ENCODE measurements at regions not wholly inside any gene's neighbourhood (a gene's known extent, or its start where the extent isn't known, plus 50 kb on each side); places are given as distances from the start of the nearest gene placed in this dataset.
"Not testable (repeated sequence)": the region's sequence is repeated elsewhere in the genome, so short reads cannot be mapped to it uniquely, and the experiment has no call there.

DNA sequence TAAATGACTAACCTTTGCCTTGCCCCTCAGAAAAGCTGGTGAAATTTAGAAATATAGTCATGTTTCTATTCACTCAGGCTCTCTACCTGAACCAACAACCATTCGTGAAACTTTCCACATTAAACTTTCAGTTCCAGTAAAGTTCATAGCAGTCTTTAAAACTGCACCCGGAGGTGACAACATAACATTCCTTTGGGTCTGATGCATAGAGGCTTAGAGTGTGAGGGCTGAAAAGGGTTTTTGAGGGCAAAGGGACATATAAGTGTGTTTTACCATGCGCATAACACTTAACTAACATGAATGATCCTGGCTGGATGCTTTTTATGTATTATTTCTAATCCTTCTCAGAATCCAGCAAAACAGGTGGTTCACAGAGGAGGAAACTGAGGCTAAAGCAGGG lies 471.7 kb upstream of the MCTP2 start:
- DNase-seq (ENCODE audit: low read depth in 3 of 3, low spot score in 2 of 3), result no peak

DNA sequence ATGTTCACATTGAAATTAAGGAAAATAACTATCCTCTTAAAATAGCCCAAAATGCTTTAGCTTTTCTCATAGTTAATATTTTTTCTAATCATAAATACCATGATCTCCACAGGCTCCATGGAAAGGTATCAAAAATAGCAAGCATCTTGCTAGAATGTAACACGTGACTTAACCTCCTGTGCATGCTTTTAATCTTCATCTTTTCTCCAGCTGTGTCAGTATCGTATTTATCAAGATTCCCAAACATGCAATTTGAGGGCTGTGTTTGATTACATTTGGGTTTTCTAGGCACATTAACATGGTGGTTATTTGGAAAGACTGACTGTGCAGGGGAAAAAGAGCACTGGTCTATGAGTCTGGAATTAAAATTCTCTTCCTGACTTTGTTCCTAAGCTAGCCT lies 472.5 kb upstream of the MCTP2 start:
- no peak for DNase-seq (ENCODE audit: low read depth in 3 of 3, low spot score in 2 of 3)

DNA sequence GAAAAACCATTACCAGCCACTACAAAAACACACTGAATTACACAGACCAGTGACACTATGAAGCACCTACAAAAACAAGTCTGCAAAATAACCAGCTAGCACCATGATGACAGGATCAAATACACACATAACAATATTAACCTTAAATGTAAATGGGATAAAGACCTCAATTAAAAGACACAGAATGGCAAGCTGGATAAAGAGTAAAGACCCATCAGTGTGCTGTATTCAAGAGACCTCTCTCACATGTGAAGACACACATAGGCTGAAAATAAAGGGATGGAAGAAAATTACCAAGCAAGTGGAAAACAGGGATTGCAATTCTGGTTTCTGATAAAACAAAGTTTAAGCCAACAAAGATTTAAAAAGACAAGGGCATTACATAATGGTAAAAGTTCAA lies 482.7 kb upstream of the MCTP2 start:
- no peak for DNase-seq (ENCODE audit: low read depth in 3 of 3, low spot score in 2 of 3)

DNA sequence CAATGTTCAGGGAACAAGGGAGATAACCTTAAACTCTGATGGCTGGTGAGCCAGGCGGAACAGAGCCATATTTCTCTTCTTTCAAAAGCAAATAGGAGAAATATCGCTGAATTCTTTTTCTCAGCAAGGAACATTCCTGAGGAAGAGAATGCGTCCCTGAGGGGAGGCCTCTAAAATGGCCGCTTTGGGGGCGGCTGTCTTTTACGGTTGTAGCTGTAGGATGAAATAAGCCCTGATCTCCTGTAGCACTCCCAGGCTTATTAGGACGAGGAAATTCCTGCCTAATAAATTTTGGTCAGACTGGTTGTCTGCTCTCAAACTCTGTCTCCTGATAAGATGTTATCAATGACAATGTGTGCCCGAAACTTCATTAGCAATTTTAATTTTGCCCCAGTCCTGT lies 496.4 kb upstream of the MCTP2 start:
- DNase-seq (ENCODE audit: low read depth in 3 of 3, low spot score in 2 of 3), result not testable (repeated sequence)

DNA sequence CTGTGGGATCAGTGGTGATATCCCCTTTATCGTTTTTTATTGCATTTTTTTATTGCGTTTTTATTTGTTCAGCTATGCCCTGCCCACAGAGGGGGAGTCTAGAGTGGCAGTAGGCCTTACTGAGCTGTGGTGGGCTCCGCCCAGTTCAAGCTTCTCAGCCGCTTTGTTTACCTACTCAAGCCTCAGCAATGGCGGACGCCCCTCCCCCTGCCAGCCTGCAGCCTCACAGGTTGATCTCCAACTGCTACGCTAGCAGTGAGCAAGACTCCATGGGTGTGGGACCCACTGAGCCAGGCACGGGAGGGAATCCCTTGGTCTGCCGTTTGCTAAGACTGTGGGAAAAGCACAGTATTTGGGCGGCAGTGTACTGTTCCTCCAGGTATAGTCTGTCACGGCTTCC lies 500.6 kb upstream of the MCTP2 start:
- no peak for DNase-seq (ENCODE audit: low read depth in 3 of 3, low spot score in 2 of 3)

DNA sequence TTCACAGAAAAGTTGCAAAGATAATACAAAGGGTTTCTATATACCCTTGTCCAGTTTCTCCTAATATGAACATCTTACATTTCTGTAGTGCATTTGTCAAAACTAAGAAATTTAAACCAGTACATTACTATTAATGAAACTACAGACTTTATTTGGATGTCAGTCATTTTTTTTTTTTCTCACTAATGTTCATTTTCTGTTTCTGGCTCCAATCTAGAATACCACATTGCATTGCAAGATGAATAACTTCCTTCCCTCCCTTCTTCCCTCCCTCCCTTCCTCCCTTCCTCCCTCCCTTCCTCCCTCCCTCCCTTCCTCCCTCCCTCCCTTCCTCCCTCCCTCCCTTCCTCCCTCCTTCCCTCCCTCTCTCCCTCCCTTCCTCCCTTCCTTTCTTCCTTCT lies 509.2 kb upstream of the MCTP2 start:
- no peak for DNase-seq (ENCODE audit: low read depth in 3 of 3, low spot score in 2 of 3)

DNA sequence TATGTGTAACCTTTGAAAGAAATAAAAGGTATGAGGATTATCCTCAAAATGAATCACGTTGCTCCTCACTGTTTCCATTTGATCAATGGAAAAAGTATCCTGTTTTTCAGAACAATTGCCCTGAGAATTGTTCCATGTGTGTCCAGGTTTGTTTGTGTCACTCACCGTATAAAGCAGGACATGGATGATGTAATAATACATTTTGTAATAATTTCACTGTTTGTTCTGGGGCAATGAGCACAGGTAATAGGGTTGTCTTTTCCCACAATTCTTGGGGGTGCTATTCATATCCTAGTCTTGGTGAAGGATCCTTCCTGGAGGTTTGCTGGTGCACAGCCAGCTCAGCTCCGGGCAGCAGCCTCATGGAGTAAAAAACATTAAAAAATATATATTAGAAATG lies 510.8 kb upstream of the MCTP2 start:
- DNase-seq (ENCODE audit: low read depth in 3 of 3, low spot score in 2 of 3), result no peak

DNA sequence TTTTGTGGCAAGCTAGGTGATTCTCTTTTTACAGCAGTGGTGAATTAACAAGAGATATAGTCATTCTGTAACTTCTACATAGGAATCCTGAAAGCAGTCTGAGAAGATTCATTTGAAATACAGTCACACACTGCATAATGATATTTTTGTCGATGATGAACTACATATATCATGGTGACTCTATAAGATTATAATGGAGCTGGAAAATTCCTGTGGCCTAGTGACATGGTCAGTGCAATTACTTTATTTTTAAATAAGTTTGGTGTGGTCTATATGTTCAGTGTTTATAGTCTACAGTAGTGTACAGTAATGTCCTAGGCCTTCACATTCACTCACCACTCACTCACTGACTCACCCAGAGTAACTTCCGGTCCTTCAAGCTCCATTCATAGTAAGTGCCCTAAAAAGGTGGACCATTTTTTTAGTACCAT lies 511.4 kb upstream of the MCTP2 start:
- DNase-seq (ENCODE audit: low read depth in 3 of 3, low spot score in 2 of 3), result no peak

DNA sequence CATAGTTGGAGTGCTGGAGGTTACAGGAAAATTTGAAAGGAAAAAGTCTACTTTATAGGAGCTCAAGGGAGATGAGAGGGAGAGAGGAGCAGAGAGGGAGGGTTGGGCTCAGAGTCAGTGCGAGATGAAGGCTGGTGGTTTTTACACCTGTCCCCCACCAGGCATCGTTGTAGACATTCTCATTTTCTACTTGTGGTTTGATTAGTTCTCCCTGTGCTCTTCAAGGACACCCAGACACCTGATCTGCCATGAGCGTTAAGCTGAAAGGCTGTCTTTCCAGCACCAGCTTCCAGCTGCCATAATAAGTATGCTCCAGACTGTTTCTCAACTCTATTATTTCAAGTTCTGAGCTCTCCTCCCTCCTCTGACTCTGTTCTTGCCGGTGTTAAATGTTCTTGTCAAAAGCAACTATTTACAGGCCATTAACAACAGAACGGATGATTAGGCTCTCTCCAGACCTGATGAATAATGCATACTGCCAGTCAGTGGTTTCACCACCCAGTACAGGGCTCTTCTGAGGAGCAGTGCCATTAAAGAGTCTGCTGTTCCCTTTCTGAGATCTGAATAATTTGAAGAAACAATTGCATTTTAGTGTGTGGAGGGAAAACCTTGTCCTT lies 514.6 kb upstream of the MCTP2 start:
- DNase-seq (ENCODE audit: low read depth in 3 of 3, low spot score in 2 of 3), result peak in 1 of 3 donors; percentile 35

DNA sequence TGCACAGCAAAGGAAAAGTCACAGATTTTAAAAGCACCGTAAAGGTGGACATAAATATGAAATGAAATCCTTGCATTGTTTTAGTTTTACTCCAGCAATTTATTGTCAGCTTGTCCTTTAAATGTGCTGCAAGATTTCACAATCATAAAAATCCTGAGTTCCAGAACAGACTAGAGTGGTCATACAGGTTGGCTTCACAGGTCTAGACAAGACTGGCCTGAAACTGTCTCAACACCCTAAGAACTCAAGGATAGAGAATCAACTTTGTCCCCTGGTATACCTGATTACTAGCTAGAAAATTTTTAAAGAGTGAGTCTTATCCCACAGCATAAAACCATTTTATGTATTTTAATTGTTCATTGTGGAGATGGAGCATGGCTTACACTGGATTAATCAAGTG lies 521.7 kb upstream of the MCTP2 start:
- DNase-seq (ENCODE audit: low read depth in 3 of 3, low spot score in 2 of 3), result no peak

DNA sequence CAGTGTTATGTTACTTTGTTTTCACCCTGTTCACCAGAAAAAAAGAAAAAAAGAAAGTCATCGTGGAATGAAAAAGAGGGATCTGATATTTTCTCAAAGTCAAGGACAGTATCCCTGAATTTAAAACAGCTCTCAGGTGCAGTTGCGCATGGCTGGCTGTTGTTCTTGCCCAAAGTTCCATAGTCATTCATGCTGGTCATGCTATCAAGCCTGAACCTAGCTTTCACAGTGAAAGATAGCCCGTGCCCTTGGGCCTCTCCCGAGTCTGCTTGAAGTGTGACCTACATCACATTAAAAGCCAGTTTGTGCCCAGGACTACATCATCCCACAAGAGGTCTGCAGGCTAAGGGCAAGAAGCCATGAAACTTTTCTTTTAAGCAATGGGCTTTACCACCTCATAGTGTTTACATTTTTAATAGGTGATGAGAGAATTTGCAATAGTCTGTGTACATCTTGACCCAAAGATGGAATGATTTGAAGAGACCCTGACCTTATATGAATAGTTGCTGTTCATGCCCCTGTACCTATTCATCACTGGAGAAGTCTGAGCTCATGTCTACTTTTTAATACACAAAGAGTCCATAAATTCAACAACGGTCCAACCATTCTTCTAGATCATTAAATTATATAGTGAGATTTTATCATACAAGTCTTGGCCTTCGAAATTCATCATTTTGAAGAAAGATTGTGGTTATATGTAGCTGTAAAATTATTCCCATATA lies 522.5 kb upstream of the MCTP2 start:
- DNase-seq (ENCODE audit: low read depth in 3 of 3, low spot score in 2 of 3), result peak in 1 of 3 donors; percentile 18

DNA sequence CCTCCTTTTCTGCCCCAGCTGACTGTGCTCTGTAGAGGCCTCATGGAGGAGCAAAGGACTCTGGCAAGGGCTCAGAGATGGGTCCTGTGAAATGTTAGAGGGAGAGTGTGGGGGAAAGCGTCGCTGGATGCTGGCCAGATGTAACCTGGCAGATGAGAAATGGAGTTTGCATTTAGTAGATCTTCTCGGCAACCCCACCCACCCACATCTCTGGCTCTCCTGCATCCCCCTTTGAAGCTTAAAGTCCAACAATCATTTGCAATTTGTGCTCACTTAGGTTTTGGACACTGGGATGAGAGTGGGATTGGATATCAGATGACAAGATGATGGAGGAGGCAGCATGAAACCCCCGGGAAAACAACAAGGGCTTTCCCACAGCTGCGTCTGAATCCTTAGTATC lies 523.6 kb upstream of the MCTP2 start:
- DNase-seq (ENCODE audit: low read depth in 3 of 3, low spot score in 2 of 3), result no peak

DNA sequence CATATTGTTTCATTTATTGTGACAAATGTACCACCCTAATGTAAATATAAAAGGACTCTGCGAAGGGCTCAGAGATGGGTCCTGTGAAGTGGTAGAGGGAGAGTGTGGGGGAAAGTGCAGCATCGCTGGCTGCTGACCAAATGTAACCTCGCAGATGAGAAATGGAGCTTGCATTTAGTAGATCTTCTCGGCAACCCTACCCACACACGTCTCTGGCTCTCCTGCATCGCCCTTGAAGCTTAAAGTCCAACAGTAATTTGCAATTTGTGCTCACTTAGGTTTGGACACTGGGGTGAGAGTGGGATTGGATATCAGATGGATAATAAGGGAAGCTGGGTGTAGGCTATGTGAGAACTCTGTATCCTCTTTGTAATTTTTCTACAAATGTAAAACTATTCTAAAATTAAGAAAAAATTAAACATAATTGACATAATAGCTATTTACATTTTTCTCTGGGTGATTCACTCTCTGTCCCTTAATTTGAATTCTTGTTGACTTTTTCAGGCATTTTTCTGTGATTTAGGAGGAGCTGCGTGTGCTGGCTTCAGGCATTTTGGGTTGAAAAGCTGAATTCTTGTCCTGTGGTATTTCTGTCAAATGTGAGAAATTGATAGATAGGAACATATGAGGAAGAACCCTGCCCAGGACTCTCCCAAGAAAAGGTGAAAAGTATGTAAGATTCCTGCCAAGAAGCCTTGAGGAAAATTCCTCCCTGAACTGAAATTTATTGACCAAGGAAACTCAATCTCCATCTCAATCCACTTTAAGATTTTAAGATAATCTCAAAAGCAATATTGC lies 524.7 kb upstream of the MCTP2 start:
- DNase-seq (ENCODE audit: low read depth in 3 of 3, low spot score in 2 of 3), result no peak

DNA sequence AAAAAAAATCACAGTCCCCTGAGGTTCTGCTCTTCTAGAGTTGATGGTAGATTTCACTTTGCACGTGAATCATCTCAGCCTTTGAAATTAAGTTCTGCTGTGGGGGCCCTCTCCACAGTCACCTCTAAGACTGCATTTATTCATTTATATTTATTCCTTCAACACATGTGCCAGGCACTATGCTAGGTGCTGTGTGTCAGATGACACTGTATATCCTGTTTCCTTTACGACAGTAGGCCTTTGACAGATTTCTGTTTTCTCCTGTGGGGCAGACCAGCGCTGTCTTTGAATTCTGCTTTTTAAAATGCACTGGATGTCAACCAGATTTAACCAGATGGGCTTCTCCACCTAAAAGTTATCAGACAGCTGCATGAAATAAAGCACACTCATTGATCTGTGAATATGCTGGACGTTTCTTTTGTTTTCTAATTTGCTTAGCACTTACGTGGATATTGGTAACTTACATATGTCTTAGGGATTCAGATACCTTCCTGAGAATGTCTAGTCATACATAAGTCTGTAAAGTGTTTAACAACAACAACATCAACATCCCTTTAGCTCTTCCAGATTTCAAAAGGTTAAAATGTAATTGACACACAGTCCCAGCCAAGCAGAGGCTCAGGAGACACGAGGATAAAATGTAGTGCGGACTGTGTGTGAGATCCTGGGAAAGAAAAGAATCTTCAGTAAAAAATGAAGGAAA lies 525.5 kb upstream of the MCTP2 start:
- DNase-seq (ENCODE audit: low read depth in 3 of 3, low spot score in 2 of 3), result no peak

DNA sequence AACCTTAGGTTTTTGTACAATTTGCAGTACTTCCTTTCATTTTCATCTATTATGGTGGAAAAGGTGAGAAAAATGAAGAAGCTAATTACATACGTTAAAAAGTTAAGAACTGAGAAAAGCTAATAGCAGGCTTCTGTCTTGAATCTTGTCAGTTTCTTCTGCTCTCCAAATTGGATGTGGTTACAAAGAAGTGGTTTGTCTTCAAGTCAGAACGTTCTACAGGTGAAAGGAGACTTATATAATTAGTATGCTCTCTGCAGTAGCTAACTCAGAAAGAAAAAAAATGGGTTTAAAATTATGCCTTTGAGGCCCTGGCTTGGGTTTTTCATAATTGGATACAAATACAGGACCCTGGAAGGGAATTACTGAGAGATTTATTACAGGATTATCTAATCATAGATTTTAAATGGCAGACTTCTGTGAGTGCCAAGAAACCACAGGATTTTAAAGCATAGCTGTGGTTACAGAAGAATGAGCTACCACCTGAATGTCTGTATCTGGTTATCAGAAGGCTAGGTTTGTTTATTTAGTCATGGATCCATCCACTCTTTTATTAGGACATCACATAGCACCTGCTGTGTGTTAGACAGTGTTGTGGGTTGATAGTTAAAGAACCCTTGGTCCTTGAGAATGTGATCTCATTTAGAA lies 528.1 kb upstream of the MCTP2 start:
- DNase-seq (ENCODE audit: low read depth in 3 of 3, low spot score in 2 of 3), result no peak

DNA sequence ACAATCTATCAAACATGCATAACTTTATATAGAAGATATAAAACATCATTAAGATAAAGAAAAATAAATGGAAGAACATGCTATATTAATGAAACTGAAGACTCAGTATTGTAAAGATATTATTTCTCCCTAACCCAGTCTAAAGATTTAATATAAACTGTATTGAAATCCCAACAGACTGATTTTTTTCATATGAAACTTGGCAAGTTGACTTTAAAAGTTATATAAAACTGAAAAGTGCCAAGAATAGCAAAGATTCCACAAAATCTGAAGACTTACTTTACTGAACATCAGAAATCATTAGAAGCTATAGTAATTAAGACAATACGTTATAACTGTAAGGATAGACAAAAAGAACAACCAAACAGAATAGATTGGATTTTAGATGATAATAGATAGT lies 531.3 kb upstream of the MCTP2 start:
- no peak for DNase-seq (ENCODE audit: low read depth in 3 of 3, low spot score in 2 of 3)

DNA sequence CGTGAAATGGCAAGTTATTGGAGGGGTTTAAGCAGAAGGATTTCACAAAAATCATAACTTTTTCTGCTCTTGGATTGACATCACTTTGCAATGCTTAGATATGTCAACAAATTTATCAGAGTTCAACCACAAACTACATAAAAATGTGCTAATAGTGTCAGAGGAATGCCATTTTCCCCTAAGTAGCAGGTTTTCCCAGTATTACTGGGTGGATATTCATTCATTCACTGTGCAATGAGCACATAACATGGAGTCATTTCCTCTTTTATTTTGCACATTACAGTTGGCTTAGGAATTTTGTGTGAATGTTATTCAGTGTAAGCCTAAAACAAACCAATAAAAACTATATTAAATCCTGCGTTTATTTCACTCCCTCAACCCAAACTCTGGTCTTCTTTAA lies 537.3 kb upstream of the MCTP2 start:
- no peak for DNase-seq (ENCODE audit: low read depth in 3 of 3, low spot score in 2 of 3)

DNA sequence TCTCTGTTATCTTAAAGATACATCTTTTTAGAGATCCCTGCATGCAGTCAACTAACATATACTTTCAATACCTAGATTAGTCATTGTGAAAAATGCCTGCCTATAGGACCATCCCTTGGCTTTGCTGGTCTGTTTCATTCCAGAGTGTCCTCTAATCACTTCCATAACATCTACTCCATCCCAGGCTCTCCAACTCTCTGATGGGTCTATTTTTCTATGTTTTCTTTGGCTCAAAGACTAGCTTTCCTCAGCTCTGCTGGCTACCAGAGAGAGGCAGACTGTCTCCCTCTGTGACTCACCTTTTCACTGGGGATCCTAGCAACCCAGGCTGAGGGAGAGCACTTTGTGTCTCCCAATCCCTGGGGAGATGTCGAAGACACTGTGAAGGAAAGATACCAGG lies 547.7 kb upstream of the MCTP2 start:
- no peak for DNase-seq (ENCODE audit: low read depth in 3 of 3, low spot score in 2 of 3)

DNA sequence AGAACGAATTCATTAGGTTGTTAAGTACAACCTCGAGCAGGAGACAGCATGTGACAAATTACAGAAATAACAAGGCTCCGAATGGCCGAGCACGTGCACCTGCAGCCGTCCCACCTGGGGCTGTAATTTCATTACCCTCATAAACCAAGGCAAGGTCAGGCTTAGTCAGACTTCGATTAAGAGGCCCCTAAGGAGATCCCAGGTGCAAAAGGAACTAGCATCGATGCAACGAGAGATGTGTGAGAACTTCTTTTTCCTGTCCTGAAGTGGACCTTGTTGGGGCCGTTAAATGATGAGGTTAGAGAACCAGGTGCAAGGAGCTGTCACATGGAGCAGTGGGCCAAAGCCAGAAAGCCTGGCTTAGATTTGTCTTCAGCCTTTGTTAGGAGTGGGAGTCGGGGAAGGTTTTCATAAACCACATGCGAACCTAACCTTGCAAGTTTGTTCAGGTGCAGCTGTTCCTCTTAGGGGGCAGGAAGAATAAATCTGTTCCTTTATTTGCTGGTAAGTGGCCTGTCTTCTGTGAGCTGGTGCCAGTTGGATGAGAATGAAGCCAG lies 559.9 kb upstream of the MCTP2 start:
- DNase-seq (ENCODE audit: low read depth in 3 of 3, low spot score in 2 of 3), result no peak

DNA sequence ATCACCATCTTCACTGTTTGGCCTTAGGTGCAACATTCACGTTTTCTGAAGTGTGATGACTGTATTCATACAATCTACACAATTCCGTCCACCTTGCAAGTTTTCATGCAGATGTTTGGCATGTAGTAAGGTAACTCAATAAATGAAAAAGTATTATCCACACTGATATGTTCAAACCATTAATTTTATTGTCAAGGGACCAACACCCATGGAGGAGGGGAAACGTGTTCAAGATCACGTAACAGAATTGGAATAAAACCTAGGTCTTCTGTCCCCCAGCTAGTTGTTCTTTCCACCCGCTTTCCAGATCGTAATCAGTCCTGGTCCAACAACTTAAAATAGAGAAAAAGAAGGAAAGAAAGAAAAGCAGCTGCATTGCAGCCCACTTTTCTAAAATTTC lies 560.4 kb upstream of the MCTP2 start:
- no peak for DNase-seq (ENCODE audit: low read depth in 3 of 3, low spot score in 2 of 3)
